HUES48 (cell line): ENCODE measurements at regions not wholly inside any gene's neighbourhood (a gene's known extent, or its start where the extent isn't known, plus 50 kb on each side); places are given as distances from the start of the nearest gene placed in this dataset.
"Not testable (repeated sequence)": the region's sequence is repeated elsewhere in the genome, so short reads cannot be mapped to it uniquely, and the experiment has no call there.

Source experiments
- H3K27ac ChIP-seq: one replicate; pipeline ENCODE4 v1.7.0; 2013; ENCODE audit warnings: low read depth, low read length, inconsistent platforms
- H3K27me3 ChIP-seq: 2 replicates; pipeline ENCODE4 v1.6.1; 2013; ENCODE audit warnings: mild to moderate bottlenecking, low read length; ENCODE audit not compliant: control insufficient read depth, insufficient read depth
- H3K36me3 ChIP-seq: 2 replicates; pipeline ENCODE4 v1.6.1; 2013; ENCODE audit warnings: low read length; ENCODE audit not compliant: control insufficient read depth, insufficient read depth
- H3K4me1 ChIP-seq: 2 replicates; pipeline ENCODE4 v1.6.1; 2013; ENCODE audit warnings: mild to moderate bottlenecking, low read length; ENCODE audit not compliant: control insufficient read depth, insufficient read depth
- H3K4me3 ChIP-seq: 2 replicates; pipeline ENCODE4 v1.5.1; 2013; ENCODE audit warnings: mild to moderate bottlenecking, low read depth, low read length
- H3K9ac ChIP-seq: 2 replicates; pipeline ENCODE4 v1.6.1; 2013; ENCODE audit warnings: mild to moderate bottlenecking, low read depth, low read length, moderate library complexity
- H3K9me3 ChIP-seq: 2 replicates; pipeline ENCODE4 v1.6.1; 2013; ENCODE audit warnings: low read length; ENCODE audit not compliant: control insufficient read depth, insufficient read depth

GRCh38 chr10:35780970-35781642, 139.0 kb upstream of the FZD8 start:
- Histone ChIP-seq H3K9ac (no peak overlapping the region), H3K27me3 (no peaks in the 10 kb centered on the region), H3K4me1 (peaks cover 8% of the 10 kb centered on the region), H3K9me3 (no peaks in the 10 kb centered on the region), H3K27ac (no peak overlapping the region), H3K4me3 (no peak overlapping the region), H3K36me3 (no peaks in the 10 kb centered on the region)

GRCh38 chr10:35778306-35778705, 136.2 kb upstream of the FZD8 start:
- Histone ChIP-seq H3K27ac (no peak overlapping the region), H3K36me3 (no peaks in the 10 kb centered on the region), H3K4me1 (peaks cover 3% of the 10 kb centered on the region), H3K9me3 (no peaks in the 10 kb centered on the region), H3K27me3 (no peaks in the 10 kb centered on the region), H3K9ac (no peak overlapping the region), H3K4me3 (no peak overlapping the region)

DNA sequence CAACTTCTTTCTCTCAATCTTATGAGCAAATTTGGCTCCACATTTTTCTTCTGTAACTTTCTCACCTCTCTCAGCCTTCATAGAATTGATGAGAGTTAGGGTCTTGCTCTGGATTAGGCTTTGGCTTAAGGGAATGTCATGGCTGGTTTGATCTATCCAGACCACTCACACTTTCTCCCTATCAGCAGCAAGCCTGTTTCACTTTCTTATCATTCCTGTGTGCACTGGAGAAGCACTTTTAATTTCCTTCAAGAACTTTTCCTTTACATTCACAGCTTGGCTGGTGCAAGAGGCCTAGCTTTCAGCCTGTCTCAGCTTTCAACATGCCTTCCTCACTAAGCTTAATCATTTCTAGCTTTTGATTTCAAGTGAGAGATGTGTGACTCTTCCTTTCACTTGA, 134.5 kb upstream of the FZD8 start:
- H3K4me1 ChIP-seq, H3K27ac ChIP-seq, H3K4me3 ChIP-seq, H3K36me3 ChIP-seq, H3K9ac ChIP-seq, H3K27me3 ChIP-seq, H3K9me3 ChIP-seq: not testable (repeated sequence)

GRCh38 chr10:35774109-35774508, 132.0 kb upstream of the FZD8 start:
- Histone ChIP-seq H3K27ac (no peak overlapping the region), H3K4me1 (peaks cover 12% of the 10 kb centered on the region; the same call in 1 of the 2 replicates), H3K9ac (no peak overlapping the region), H3K9me3 (no peaks in the 10 kb centered on the region), H3K36me3 (no peaks in the 10 kb centered on the region), H3K4me3 (no peak overlapping the region), H3K27me3 (no peaks in the 10 kb centered on the region)

DNA sequence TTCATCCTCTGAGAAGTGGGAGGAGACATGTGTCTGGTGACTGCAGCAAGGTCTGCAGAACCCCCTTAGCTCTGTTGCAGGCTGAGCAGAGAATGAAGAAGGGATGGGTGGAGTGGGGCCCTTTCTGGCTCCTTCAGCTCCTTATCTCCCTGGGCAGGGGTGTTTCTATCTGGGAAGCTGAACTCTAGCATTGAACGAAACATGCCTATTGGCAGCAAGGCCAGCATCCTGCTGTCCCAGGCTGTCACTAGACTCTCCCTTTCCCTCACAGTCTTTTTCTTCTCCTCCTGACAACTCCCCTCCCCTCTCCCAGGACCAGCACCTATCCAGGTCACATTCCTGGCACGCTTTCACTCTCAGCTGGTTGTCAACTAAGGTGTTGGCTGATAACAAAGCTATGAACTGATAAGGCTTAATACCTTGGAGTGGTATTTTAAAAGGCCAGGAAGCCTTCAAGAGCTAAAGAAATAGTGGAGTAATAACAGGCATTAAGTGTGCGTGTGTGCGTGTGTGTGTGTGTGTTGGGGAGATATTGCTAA, 128.8 kb upstream of the FZD8 start:
- no peak overlapping the region for H3K27ac ChIP-seq
- no peaks in the 10 kb centered on the region for H3K27me3 ChIP-seq
- H3K4me3 ChIP-seq, result no peak overlapping the region
- H3K9me3 ChIP-seq, result no peaks in the 10 kb centered on the region
- H3K36me3 ChIP-seq, result no peaks in the 10 kb centered on the region
- H3K4me1 ChIP-seq, result peaks cover 17% of the 10 kb centered on the region; the same call in 1 of the 2 replicates
- no peak overlapping the region for H3K9ac ChIP-seq

DNA sequence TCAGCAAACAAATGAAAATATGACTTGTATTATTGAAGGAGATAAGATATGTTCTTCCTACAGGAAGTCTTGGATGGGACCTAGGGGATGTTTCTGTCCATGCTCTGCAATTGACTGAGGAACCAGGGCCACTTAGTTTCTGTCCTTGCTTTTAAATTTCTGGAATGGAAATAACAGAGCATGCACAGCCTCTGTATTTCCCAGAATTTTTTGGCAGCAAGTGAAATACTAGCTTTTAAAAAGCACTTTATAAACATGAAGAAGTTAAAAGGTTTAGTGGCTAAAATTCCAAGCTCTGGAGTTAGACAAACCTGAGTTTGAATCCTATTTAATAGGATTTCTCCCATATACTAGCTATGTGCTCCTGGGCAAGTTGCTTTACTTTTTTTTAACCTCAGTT, 127.7 kb upstream of the FZD8 start:
- Histone ChIP-seq H3K36me3 (no peaks in the 10 kb centered on the region), H3K9ac (no peak overlapping the region), H3K9me3 (no peaks in the 10 kb centered on the region), H3K4me1 (peaks cover 23% of the 10 kb centered on the region; the same call in 1 of the 2 replicates), H3K27me3 (no peaks in the 10 kb centered on the region), H3K27ac (no peak overlapping the region), H3K4me3 (no peak overlapping the region)

- Histone ChIP-seq H3K27me3 (no peaks in the 10 kb centered on the region), H3K9ac (no peak overlapping the region), H3K36me3 (no peaks in the 10 kb centered on the region), H3K9me3 (no peaks in the 10 kb centered on the region), H3K27ac (no peak overlapping the region), H3K4me1 (peaks cover 23% of the 10 kb centered on the region; the same call in 1 of the 2 replicates), H3K4me3 (no peak overlapping the region)
Measured at GRCh38 chr10:35768731-35769130, 126.6 kb upstream of the FZD8 start.

GRCh38 chr10:35768011-35768410, 125.9 kb upstream of the FZD8 start:
- peaks cover 23% of the 10 kb centered on the region; the same call in 1 of the 2 replicates for H3K4me1 ChIP-seq
- no peak overlapping the region for H3K9ac ChIP-seq
- no peaks in the 10 kb centered on the region for H3K27me3 ChIP-seq

DNA sequence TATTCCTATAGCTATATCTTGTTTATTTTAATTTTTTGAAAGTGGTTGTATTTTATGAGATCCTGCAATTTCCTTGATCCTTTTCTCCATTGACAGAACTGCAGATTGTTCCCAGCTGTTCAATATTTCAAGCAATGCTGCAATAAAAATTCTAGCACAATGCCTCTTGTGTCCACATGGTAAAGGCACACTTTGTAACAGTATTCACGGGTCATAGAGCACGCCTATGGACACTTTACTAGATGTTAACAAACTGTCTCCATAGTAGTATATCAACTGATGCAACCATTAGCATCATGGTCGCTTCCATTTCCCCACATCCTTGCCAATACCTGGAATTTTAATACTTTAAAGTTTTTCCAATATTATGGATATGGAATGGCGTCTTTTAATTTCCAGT, 123.9 kb upstream of the FZD8 start:
- H3K4me3 ChIP-seq, result no peak overlapping the region
- no peak overlapping the region for H3K27ac ChIP-seq
- H3K27me3 ChIP-seq, result no peaks in the 10 kb centered on the region
- peaks cover 15% of the 10 kb centered on the region; the same call in 1 of the 2 replicates for H3K4me1 ChIP-seq
- H3K9ac ChIP-seq, result no peak overlapping the region
- H3K36me3 ChIP-seq, result no peaks in the 10 kb centered on the region
- no peaks in the 10 kb centered on the region for H3K9me3 ChIP-seq

More at GRCh38 chr10:35768011-35768410, 125.9 kb upstream of the FZD8 start:
- Histone ChIP-seq H3K9me3 (no peaks in the 10 kb centered on the region), H3K36me3 (no peaks in the 10 kb centered on the region), H3K4me3 (no peak overlapping the region), H3K27ac (no peak overlapping the region)

GRCh38 chr10:35765066-35765527, 123.0 kb upstream of the FZD8 start:
- no peak overlapping the region for H3K9ac ChIP-seq
- no peak overlapping the region for H3K27ac ChIP-seq
- H3K4me3 ChIP-seq, result no peak overlapping the region

DNA sequence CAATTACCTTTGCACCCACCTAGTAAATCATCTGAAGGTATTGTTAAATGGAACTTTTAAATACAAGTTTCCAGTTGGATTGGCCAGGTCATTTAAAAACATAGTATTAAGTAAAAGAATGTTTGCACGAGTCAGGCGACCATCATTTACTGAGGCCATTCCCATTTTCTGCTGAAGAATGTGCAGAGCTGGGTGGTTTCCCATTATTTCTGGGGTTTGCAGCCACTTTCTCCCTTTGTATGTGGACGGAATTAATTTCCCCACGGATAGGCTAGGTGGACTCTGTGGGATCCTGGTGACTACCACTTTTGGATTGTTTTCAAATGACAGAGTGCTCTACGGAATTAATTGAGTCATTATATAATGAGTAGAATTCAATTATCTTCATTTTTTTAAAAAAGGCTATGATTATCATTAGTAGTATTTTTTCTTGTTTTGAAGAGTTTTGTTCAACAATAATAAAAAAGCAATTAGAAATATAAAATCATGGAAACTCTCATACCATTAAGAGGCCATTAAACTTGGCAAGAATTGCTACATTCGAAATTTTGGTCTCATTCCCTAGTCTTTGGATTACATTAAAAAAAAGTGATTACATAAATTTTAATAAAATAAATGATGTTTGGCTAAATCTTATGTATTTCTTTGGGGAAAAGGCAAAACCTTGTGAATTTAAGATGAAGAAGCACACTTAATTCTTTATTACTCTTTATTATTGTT, 120.4 kb upstream of the FZD8 start:
- H3K27me3 ChIP-seq, result no peaks in the 10 kb centered on the region
- H3K36me3 ChIP-seq, result no peaks in the 10 kb centered on the region
- H3K4me1 ChIP-seq, result 0 out of 2 replicates have a peak, but pooled peaks cover 5% of the 10 kb centered on the region
- H3K4me3 ChIP-seq, result no peak overlapping the region
- H3K27ac ChIP-seq, result no peak overlapping the region
- H3K9me3 ChIP-seq, result no peaks in the 10 kb centered on the region
- no peak overlapping the region for H3K9ac ChIP-seq

More at GRCh38 chr10:35765066-35765527, 123.0 kb upstream of the FZD8 start:
- Histone ChIP-seq H3K4me1 (peaks cover 10% of the 10 kb centered on the region; the same call in 1 of the 2 replicates), H3K9me3 (no peaks in the 10 kb centered on the region), H3K27me3 (no peaks in the 10 kb centered on the region), H3K36me3 (no peaks in the 10 kb centered on the region)
